Testis (tissue), 2 donors: ENCODE measurements at regions not wholly inside any gene's neighbourhood (a gene's known extent, or its start where the extent isn't known, plus 50 kb on each side); places are given as distances from the start of the nearest gene placed in this dataset.

Experiments
- POLR2A ChIP-seq: fragments of 450-650 bp; IDR thresholded peaks from one replicate; pipeline ENCODE4 v1.6.1; 2017; ENCODE audit warnings: antibody characterized with exemption, mild to moderate bottlenecking, moderate library complexity
- TF ChIP-seq, protein P1 (sequence below), 3 experiments: fragments of 450-650 bp in 2 of 3; fragments of 200-600 bp in 1 of 3; sonication (generic) in 1 of 3; IDR thresholded peaks; one replicate each; pipeline ENCODE4 v1.5.1; 2016 to 2019; ENCODE audit warnings: antibody characterized with exemption in 3 of 3, mild to moderate bottlenecking in 2 of 3, moderate library complexity in 1 of 3

GRCh38 chr13:57017357-57017756, 123.4 kb upstream of the PRR20A start:
- TF ChIP-seq, protein P1, sequence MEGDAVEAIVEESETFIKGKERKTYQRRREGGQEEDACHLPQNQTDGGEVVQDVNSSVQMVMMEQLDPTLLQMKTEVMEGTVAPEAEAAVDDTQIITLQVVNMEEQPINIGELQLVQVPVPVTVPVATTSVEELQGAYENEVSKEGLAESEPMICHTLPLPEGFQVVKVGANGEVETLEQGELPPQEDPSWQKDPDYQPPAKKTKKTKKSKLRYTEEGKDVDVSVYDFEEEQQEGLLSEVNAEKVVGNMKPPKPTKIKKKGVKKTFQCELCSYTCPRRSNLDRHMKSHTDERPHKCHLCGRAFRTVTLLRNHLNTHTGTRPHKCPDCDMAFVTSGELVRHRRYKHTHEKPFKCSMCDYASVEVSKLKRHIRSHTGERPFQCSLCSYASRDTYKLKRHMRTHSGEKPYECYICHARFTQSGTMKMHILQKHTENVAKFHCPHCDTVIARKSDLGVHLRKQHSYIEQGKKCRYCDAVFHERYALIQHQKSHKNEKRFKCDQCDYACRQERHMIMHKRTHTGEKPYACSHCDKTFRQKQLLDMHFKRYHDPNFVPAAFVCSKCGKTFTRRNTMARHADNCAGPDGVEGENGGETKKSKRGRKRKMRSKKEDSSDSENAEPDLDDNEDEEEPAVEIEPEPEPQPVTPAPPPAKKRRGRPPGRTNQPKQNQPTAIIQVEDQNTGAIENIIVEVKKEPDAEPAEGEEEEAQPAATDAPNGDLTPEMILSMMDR (IDR thresholded peaks at IDR 0.05), result no peak
- no peak for TF ChIP-seq POLR2A
